ENCODE measurements at regions not wholly inside any gene's neighbourhood (a gene's known extent, or its start where the extent isn't known, plus 50 kb on each side); places are given as distances from the start of the nearest gene placed in this dataset.

DNA sequence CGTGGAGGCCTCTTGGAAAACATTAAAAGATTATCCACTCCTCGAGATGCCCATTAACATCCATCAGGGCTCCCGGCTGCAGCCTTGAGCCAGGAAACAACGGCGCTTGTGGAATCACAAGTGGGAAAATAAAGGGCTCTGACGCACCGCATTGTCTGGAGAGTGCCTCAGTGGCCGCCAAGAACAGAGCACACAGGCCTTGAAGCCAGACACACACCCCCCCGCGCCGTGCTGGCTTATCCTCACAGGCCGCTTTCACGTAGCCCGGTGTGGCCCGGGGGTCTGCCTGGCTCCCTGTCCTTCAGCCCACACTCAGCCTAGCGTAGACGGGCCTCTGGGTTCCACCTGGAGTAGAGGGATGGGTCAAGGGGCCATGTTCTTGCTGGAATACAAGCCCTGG is 1020.5 kb downstream of the BRD1 start:
- H3K9me3 ChIP-seq (ENCODE audit: control insufficient read depth, low read length) = no peaks in the 10 kb centered on the region
- H3K27ac ChIP-seq (ENCODE audit: insufficient read depth, low read length, poor library complexity, severe bottlenecking) = no peak overlapping the region
- H3K27me3 ChIP-seq (replicated peaks; ENCODE audit: control insufficient read depth, insufficient read depth, low read length, poor library complexity, severe bottlenecking) = no peaks in the 10 kb centered on the region
- H3K36me3 ChIP-seq (ENCODE audit: control insufficient read depth, insufficient read depth, low read length) = no peaks in the 10 kb centered on the region
- no peaks in the 10 kb centered on the region for H3K4me1 ChIP-seq (ENCODE audit: control insufficient read depth, insufficient read depth, low read length, poor library complexity, severe bottlenecking)
- DNase-seq = no peak
- H3K4me3 ChIP-seq (ENCODE audit: insufficient read depth, low read depth, low read length, poor library complexity, severe bottlenecking) = no peak overlapping the region

DNA sequence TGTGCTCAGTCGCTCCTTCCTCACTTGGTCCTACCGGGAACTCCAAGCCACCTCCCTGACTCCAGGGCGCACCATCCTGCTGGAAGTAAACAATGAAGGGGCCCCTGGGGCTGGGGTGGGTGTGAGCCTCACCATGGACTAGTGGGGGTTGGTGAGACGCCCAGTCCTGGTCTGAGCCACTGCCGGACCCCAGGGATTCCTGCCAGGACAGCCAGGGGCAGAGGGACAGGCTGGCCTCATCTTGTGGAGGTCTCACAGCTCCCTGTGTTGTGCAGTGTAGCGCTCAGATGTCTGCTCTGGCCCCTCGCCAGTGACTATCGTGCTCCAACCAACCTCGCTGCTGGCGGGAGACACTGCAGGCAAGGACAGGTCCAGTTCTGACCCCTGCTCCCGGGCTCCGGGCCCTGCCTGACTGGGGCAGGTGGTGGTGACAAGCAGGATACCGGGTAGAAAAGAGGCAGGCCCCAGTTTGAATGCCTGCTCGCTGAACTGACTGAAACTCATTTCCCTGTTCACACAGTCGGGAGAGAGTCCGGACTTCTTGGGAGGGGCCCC is 1021.4 kb downstream of the BRD1 start:
- Histone ChIP-seq H3K36me3 (ENCODE audit: control insufficient read depth, insufficient read depth, low read length) (no peaks in the 10 kb centered on the region), H3K9me3 (ENCODE audit: control insufficient read depth, low read length) (no peaks in the 10 kb centered on the region), H3K4me1 (ENCODE audit: control insufficient read depth, insufficient read depth, low read length, poor library complexity, severe bottlenecking) (no peaks in the 10 kb centered on the region), H3K27me3 (replicated peaks; ENCODE audit: control insufficient read depth, insufficient read depth, low read length, poor library complexity, severe bottlenecking) (no peaks in the 10 kb centered on the region), H3K4me3 (ENCODE audit: insufficient read depth, low read depth, low read length, poor library complexity, severe bottlenecking) (no peak overlapping the region), H3K27ac (ENCODE audit: insufficient read depth, low read length, poor library complexity, severe bottlenecking) (no peak overlapping the region)
- DNase-seq = no peak

DNA sequence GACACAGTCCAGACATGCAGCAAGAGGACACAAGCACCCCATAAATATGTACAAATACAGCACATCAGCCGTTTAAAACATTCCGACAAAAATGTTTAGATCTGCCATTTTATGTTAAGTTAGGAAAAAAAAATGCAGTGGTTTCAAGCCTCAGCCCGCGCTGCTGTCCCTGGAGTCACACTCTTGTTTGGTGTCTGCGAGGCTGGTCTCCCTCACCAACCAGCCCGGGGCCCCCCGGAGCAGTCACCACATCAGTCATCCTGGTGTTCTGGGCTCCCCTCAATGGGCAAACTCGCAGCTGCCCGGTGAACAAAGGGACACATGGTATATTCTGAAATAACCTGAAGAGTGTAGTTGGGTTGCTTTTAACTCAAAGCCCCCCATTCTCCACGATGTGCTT is 1022.2 kb downstream of the BRD1 start:
- H3K4me3 ChIP-seq (ENCODE audit: insufficient read depth, low read depth, low read length, poor library complexity, severe bottlenecking) = no peak overlapping the region
- H3K9me3 ChIP-seq (ENCODE audit: control insufficient read depth, low read length) = no peaks in the 10 kb centered on the region
- H3K36me3 ChIP-seq (ENCODE audit: control insufficient read depth, insufficient read depth, low read length) = no peaks in the 10 kb centered on the region
- H3K27me3 ChIP-seq (replicated peaks; ENCODE audit: control insufficient read depth, insufficient read depth, low read length, poor library complexity, severe bottlenecking) = no peaks in the 10 kb centered on the region
- no peak overlapping the region for H3K27ac ChIP-seq (ENCODE audit: insufficient read depth, low read length, poor library complexity, severe bottlenecking)
- no peaks in the 10 kb centered on the region for H3K4me1 ChIP-seq (ENCODE audit: control insufficient read depth, insufficient read depth, low read length, poor library complexity, severe bottlenecking)
- no peak for DNase-seq

DNA sequence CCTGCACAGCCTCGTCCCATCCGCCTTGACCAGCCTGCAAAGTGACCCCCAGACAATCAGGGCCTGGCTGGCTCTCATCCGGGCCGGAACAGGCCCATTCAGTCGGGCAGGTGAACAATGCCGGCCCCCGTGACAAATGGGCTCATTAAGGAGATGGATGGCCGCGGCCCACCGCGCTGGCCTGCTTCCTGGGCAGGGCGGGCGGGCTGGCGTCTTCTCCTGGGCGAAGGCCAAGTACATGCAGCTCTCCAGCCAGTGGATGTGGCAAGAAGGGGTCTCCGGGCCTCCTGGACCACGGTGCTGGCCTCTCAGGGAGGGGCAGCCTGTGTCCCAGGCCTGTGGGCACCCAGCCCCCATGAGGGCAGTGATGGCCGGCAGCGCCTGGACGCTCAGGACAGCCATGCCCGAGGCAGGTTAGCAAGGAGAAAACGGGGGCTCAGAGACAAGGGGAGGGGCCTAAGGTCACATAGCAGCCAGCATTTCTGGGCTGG is 1022.8 kb downstream of the BRD1 start:
- H3K9me3 ChIP-seq (ENCODE audit: control insufficient read depth, low read length) = no peaks in the 10 kb centered on the region
- H3K4me3 ChIP-seq (ENCODE audit: insufficient read depth, low read depth, low read length, poor library complexity, severe bottlenecking) = no peak overlapping the region
- DNase-seq = no peak
- no peaks in the 10 kb centered on the region for H3K27me3 ChIP-seq (replicated peaks; ENCODE audit: control insufficient read depth, insufficient read depth, low read length, poor library complexity, severe bottlenecking)
- H3K4me1 ChIP-seq (ENCODE audit: control insufficient read depth, insufficient read depth, low read length, poor library complexity, severe bottlenecking) = no peaks in the 10 kb centered on the region
- H3K27ac ChIP-seq (ENCODE audit: insufficient read depth, low read length, poor library complexity, severe bottlenecking) = no peak overlapping the region
- H3K36me3 ChIP-seq (ENCODE audit: control insufficient read depth, insufficient read depth, low read length) = no peaks in the 10 kb centered on the region

DNA sequence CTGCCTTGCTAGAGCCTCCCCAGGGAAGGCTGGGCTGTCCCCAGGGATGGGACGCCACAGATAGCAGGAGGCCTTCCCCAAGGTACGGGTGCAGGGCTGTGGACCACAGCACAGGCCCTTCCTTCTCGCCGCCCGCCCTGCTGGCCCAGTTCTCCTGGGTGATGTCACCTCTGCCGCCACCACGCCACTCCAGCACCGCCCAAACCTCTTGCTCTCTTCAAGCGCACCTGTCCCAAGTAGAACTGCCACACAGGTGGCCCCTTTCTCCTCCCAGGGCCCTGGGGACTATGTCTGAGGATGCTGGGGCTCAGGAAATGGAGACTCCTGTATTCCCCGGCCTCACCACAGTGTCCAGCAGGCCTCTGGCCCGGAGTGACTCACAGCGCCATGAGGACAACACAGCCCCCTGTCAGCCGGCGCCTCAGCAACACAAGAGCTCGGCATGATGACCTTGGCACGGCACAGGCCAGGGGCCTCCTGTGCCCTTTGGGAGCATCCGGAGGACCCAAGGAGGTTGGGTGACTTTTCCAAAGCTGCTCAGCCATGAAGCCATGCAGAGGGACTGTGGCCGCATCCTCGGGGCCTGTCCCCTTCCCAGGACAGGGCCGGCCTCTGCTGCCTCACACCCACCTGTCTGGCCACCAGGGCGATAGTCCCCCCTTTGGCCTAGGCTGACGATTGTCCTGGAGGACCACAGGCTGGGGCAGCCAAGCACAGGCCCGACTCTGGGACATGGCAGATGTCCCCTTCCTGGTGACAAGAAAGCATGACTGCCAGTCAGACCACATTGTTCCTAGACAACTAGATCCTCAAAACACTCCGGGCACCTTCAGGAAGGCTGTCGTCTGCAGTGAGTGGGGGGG is 1023.5 kb downstream of the BRD1 start:
- Histone ChIP-seq H3K9me3 (ENCODE audit: control insufficient read depth, low read length) (no peaks in the 10 kb centered on the region), H3K27ac (ENCODE audit: insufficient read depth, low read length, poor library complexity, severe bottlenecking) (no peak overlapping the region), H3K4me1 (ENCODE audit: control insufficient read depth, insufficient read depth, low read length, poor library complexity, severe bottlenecking) (no peaks in the 10 kb centered on the region), H3K36me3 (ENCODE audit: control insufficient read depth, insufficient read depth, low read length) (no peaks in the 10 kb centered on the region), H3K27me3 (replicated peaks; ENCODE audit: control insufficient read depth, insufficient read depth, low read length, poor library complexity, severe bottlenecking) (no peaks in the 10 kb centered on the region), H3K4me3 (ENCODE audit: insufficient read depth, low read depth, low read length, poor library complexity, severe bottlenecking) (no peak overlapping the region)
- DNase-seq = no peak

DNA sequence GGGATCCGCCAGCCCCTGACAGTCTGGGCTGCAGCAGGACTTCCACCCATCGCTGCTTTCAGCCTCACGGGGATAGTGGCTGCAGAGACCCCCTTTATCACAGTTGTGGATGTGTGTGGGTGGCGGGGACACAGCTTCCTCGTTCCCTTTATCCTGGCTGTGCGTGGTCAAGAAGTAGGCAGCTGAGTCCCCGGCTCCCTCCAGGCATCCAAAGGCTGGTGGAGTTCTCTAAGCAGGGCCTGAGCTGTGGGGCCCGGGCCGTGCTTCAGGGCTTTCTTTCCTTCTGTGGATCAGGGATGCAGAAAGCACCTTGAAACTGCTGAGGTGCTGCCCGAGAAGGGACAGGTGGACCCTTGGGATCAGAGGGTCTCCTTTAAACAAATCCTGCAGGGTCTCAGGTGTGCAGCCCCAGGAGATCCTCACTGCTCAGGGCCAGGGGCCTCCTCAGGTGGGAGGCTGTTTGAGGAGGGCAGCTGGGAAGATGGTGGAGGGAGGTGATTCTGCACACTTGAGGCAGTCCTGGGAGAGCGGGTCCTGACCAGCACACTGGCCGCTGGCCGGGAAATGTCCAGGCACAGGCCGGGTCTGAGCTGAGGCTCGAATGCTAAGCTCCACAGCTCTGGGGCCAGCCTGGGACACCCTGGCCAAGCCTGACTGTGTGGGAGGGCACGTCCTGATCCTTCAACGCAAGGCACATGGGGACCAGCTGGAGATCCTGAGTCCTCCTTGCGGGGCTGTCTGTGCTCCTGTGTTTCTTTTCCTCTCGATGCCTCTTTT is 1024.3 kb downstream of the BRD1 start:
- Histone ChIP-seq H3K4me1 (ENCODE audit: control insufficient read depth, insufficient read depth, low read length, poor library complexity, severe bottlenecking) (no peaks in the 10 kb centered on the region), H3K36me3 (ENCODE audit: control insufficient read depth, insufficient read depth, low read length) (no peaks in the 10 kb centered on the region), H3K4me3 (ENCODE audit: insufficient read depth, low read depth, low read length, poor library complexity, severe bottlenecking) (no peak overlapping the region), H3K27ac (ENCODE audit: insufficient read depth, low read length, poor library complexity, severe bottlenecking) (no peak overlapping the region), H3K9me3 (ENCODE audit: control insufficient read depth, low read length) (no peaks in the 10 kb centered on the region), H3K27me3 (replicated peaks; ENCODE audit: control insufficient read depth, insufficient read depth, low read length, poor library complexity, severe bottlenecking) (no peaks in the 10 kb centered on the region)
- DNase-seq = no peak

DNA sequence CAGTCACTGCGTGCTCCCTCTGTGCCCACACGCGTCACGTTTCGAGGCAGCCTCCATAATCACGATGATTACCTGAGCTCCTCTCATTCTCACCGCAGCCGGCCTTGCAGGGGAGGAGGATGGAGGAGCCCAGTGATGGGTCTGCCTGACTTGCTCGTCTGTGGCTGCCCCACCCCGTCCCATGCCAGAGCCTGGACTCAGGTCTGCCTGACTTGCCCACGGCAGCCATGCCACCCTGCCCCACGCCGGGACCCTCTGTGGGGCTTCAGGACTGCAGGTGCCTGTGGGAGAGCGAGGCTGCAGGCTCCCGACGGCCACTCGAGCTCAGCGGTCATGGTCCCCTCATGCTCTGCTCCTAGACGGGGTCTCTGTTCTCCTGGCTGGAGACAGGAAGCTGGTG is 1025.1 kb downstream of the BRD1 start:
- no peak overlapping the region for H3K4me3 ChIP-seq (ENCODE audit: insufficient read depth, low read depth, low read length, poor library complexity, severe bottlenecking)
- H3K27me3 ChIP-seq (replicated peaks; ENCODE audit: control insufficient read depth, insufficient read depth, low read length, poor library complexity, severe bottlenecking) = no peaks in the 10 kb centered on the region
- DNase-seq = no peak
- H3K4me1 ChIP-seq (ENCODE audit: control insufficient read depth, insufficient read depth, low read length, poor library complexity, severe bottlenecking) = no peaks in the 10 kb centered on the region
- no peak overlapping the region for H3K27ac ChIP-seq (ENCODE audit: insufficient read depth, low read length, poor library complexity, severe bottlenecking)
- H3K36me3 ChIP-seq (ENCODE audit: control insufficient read depth, insufficient read depth, low read length) = no peaks in the 10 kb centered on the region
- no peaks in the 10 kb centered on the region for H3K9me3 ChIP-seq (ENCODE audit: control insufficient read depth, low read length)

DNA sequence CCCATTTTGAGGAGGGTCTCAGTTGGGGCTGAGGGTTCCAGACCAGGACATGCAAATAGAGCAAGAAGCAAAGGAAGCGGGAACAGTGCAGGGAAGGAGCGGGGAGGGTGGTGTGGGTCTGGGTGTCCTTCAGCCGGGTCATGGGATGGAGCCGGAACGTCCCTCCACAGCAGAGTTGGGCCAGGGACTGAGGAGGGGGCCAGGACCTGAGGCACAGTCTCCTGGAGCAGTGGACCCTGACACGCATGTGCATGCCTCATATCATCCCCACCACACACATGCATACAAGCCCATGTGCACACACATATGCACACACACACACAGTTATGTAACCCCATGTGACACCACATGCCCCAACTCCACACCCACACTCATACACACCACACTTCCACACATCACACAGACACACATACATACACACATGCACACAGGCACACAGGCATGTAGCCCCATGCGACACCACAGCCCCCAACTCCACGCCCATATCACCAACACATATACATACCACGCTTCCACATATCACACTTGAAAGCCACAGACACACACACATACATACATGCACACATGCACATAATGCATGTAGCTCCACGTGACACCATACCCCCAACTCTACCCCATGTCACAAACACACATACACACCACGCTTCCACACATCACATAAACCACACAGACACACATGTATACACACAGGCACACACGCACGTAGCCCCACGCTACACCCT is 1026.6 kb downstream of the BRD1 start:
- Histone ChIP-seq H3K27me3 (replicated peaks; ENCODE audit: control insufficient read depth, insufficient read depth, low read length, poor library complexity, severe bottlenecking) (no peaks in the 10 kb centered on the region), H3K4me3 (ENCODE audit: insufficient read depth, low read depth, low read length, poor library complexity, severe bottlenecking) (no peak overlapping the region), H3K4me1 (ENCODE audit: control insufficient read depth, insufficient read depth, low read length, poor library complexity, severe bottlenecking) (no peaks in the 10 kb centered on the region), H3K27ac (ENCODE audit: insufficient read depth, low read length, poor library complexity, severe bottlenecking) (no peak overlapping the region), H3K9me3 (ENCODE audit: control insufficient read depth, low read length) (no peaks in the 10 kb centered on the region), H3K36me3 (ENCODE audit: control insufficient read depth, insufficient read depth, low read length) (no peaks in the 10 kb centered on the region)
- no peak for DNase-seq

DNA sequence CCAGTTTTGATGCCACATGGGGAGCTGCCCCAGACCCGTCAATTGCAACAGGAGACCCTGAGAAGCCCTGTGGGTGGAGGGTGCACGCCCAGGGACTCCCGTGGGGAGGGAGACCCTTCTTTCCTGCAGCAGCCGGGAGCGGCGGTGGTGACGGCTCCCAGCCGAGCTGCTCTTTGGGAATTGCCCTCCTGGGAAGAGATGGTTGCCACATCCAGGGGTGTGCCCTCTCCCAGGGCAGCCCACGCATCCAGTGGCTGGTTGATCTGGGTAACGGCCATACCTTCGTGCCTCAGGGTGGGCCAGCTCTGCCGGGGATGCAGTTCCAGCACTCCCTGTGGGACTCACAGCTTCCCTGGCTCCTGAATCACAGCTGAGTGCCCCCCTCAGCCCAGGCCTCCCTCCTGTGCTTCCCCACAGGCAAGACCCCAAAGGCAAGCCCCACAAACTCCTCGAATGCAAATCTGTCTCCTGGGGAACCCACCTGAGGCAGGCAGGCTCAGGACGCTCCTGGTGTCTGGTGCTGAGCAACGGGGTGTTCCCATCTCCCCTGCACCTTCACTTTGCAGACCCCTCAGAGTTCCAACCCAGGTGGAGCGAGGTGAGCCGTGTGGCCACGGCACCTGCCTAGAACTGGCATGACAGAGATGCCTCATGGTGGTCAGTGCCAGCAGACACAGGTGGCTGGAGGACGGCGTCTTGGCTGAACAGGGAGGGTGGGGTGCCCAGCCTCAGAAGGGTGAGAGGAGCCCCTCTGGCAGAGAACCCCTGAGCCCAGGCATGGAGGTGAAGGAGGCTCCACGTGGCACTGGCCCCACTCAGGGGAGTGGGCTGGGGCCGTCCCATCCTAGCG is 1027.4 kb downstream of the BRD1 start:
- Histone ChIP-seq H3K4me1 (ENCODE audit: control insufficient read depth, insufficient read depth, low read length, poor library complexity, severe bottlenecking) (no peaks in the 10 kb centered on the region), H3K36me3 (ENCODE audit: control insufficient read depth, insufficient read depth, low read length) (no peaks in the 10 kb centered on the region), H3K9me3 (ENCODE audit: control insufficient read depth, low read length) (no peaks in the 10 kb centered on the region), H3K27ac (ENCODE audit: insufficient read depth, low read length, poor library complexity, severe bottlenecking) (no peak overlapping the region), H3K27me3 (replicated peaks; ENCODE audit: control insufficient read depth, insufficient read depth, low read length, poor library complexity, severe bottlenecking) (no peaks in the 10 kb centered on the region), H3K4me3 (ENCODE audit: insufficient read depth, low read depth, low read length, poor library complexity, severe bottlenecking) (no peak overlapping the region)
- no peak for DNase-seq
